Upper lobe of left lung (tissue), 4 donors: ENCODE measurements at regions not wholly inside any gene's neighbourhood (a gene's known extent, or its start where the extent isn't known, plus 50 kb on each side); places are given as distances from the start of the nearest gene placed in this dataset.

Experiments
- EP300 ChIP-seq, 4 donors: sonication (generic); formaldehyde crosslinking; IDR thresholded peaks; one replicate each; pipeline ENCODE4 v1.5.1; 2017; ENCODE audit warnings: antibody characterized with exemption in 4 of 4, control low read depth in 2 of 4
- POLR2AphosphoS5 ChIP-seq, 2 donors: sonication (generic); formaldehyde crosslinking; IDR thresholded peaks; one replicate each; pipeline ENCODE4 v1.5.1; 2017; ENCODE audit warnings: antibody characterized with exemption in 2 of 2
- TF ChIP-seq, protein P1 (sequence below), 6 experiments: fragments of 450-650 bp in 4 of 6; fragments of 200-600 bp in 2 of 6; sonication (generic) in 2 of 6; IDR thresholded peaks; one replicate each; pipeline ENCODE4 v1.5.1; 2016 to 2019; ENCODE audit warnings: antibody characterized with exemption in 6 of 6

DNA sequence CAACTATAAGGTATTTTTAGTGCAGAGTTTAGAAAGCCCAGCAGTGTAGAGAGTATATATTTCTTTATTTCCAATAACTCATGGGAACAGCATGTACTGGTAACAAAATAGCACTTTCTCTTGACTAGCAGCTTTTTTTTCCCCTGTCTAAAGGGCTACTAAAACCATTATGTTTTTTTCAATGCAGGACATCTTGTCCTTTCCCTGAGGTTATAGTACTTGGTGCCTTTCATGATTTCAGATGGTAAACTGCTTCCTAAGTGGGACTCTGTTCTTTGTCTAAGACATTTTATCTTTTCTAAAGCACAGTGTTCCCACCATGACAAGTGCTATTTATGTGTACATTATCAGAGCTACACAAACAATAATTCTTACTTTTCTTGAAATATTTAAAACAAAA is 122.3 kb downstream of the SLC24A2 start:
- TF ChIP-seq POLR2AphosphoS5 (IDR thresholded peaks at IDR 0.05) (no peak), EP300 (IDR thresholded peaks at IDR 0.05) (no peak)
- TF ChIP-seq, protein P1, sequence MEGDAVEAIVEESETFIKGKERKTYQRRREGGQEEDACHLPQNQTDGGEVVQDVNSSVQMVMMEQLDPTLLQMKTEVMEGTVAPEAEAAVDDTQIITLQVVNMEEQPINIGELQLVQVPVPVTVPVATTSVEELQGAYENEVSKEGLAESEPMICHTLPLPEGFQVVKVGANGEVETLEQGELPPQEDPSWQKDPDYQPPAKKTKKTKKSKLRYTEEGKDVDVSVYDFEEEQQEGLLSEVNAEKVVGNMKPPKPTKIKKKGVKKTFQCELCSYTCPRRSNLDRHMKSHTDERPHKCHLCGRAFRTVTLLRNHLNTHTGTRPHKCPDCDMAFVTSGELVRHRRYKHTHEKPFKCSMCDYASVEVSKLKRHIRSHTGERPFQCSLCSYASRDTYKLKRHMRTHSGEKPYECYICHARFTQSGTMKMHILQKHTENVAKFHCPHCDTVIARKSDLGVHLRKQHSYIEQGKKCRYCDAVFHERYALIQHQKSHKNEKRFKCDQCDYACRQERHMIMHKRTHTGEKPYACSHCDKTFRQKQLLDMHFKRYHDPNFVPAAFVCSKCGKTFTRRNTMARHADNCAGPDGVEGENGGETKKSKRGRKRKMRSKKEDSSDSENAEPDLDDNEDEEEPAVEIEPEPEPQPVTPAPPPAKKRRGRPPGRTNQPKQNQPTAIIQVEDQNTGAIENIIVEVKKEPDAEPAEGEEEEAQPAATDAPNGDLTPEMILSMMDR (IDR thresholded peaks at IDR 0.05) = no peak
